ENCODE measurements at regions not wholly inside any gene's neighbourhood (a gene's known extent, or its start where the extent isn't known, plus 50 kb on each side); places are given as distances from the start of the nearest gene placed in this dataset.

GRCh38 chr2:155033652-155034051 lies 335.2 kb downstream of the KCNJ3 start:
- TF ChIP-seq, protein P1, sequence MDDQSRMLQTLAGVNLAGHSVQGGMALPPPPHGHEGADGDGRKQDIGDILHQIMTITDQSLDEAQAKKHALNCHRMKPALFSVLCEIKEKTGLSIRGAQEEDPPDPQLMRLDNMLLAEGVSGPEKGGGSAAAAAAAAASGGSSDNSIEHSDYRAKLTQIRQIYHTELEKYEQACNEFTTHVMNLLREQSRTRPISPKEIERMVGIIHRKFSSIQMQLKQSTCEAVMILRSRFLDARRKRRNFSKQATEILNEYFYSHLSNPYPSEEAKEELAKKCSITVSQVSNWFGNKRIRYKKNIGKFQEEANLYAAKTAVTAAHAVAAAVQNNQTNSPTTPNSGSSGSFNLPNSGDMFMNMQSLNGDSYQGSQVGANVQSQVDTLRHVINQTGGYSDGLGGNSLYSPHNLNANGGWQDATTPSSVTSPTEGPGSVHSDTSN (IDR thresholded peaks at IDR 0.05): no peak
- TF ChIP-seq POLR2AphosphoS5 (IDR thresholded peaks at IDR 0.05; ENCODE audit: low read depth, low read length): no peak
- TF ChIP-seq CTCF (IDR thresholded peaks at IDR 0.05): no peak
- no peak for TF ChIP-seq TAF1 (IDR thresholded peaks at IDR 0.05; ENCODE audit: borderline replicate concordance, low read depth, low read length)
- no peak for TF ChIP-seq RAD21 (IDR thresholded peaks at IDR 0.05; ENCODE audit: low read length)
- TF ChIP-seq TCF12 (IDR thresholded peaks at IDR 0.05): no peak
- no peak for TF ChIP-seq FOXM1 (IDR thresholded peaks at IDR 0.05; ENCODE audit: low read depth)
- no peak for TF ChIP-seq GABPA (IDR thresholded peaks at IDR 0.05; ENCODE audit: low read depth)
- no peak for TF ChIP-seq MEF2A (IDR thresholded peaks at IDR 0.05; ENCODE audit: borderline replicate concordance, low read depth)
- TF ChIP-seq EP300 (IDR thresholded peaks at IDR 0.05; ENCODE audit: borderline replicate concordance in 1 of 2, low read depth in 1 of 2, low read length in 1 of 2): no peak
